ENCODE measurements at regions not wholly inside any gene's neighbourhood (a gene's known extent, or its start where the extent isn't known, plus 50 kb on each side); places are given as distances from the start of the nearest gene placed in this dataset.

- Histone ChIP-seq H3K36me3 (ENCODE audit: insufficient read depth, low read length) (no peaks in the 10 kb centered on the region), H3K9me3 (ENCODE audit: insufficient read depth, low read depth, low read length) (peaks cover 7% of the 10 kb centered on the region; the same call in 1 of the 2 replicates), H3K27me3 (ENCODE audit: insufficient read depth, low read length) (no peaks in the 10 kb centered on the region), H3K27ac (ENCODE audit: low read depth, low read length) (no peak overlapping the region), H3K4me1 (ENCODE audit: insufficient read depth, low read length) (no peaks in the 10 kb centered on the region), H3K9ac (ENCODE audit: low read depth, low read length) (no peak overlapping the region), H3K4me3 (ENCODE audit: low read length) (no peak overlapping the region)
- WGBS = 92% methylated on average over 8 of the region's 8 CpGs
These were observed 101.6 kb upstream of the PRR23E start for GRCh38 chr3:127091376-127091775.

- Histone ChIP-seq H3K36me3 (ENCODE audit: insufficient read depth, low read length) (no peaks in the 10 kb centered on the region), H3K27ac (ENCODE audit: low read depth, low read length) (no peak overlapping the region), H3K4me3 (ENCODE audit: low read length) (no peak overlapping the region), H3K9ac (ENCODE audit: low read depth, low read length) (no peak overlapping the region), H3K4me1 (ENCODE audit: insufficient read depth, low read length) (no peaks in the 10 kb centered on the region), H3K9me3 (ENCODE audit: insufficient read depth, low read depth, low read length) (peaks cover 7% of the 10 kb centered on the region; the same call in 1 of the 2 replicates), H3K27me3 (ENCODE audit: insufficient read depth, low read length) (no peaks in the 10 kb centered on the region)
- WGBS = 91% methylated on average over 4 of the region's 4 CpGs
These were observed 100.6 kb upstream of the PRR23E start for GRCh38 chr3:127092368-127092767.

GRCh38 chr3:127092776-127093175 is 100.2 kb upstream of the PRR23E start:
- Histone ChIP-seq H3K4me3 (ENCODE audit: low read length) (no peak overlapping the region), H3K9me3 (ENCODE audit: insufficient read depth, low read depth, low read length) (peaks cover 7% of the 10 kb centered on the region; the same call in 1 of the 2 replicates), H3K36me3 (ENCODE audit: insufficient read depth, low read length) (no peaks in the 10 kb centered on the region), H3K4me1 (ENCODE audit: insufficient read depth, low read length) (no peaks in the 10 kb centered on the region), H3K27me3 (ENCODE audit: insufficient read depth, low read length) (no peaks in the 10 kb centered on the region), H3K9ac (ENCODE audit: low read depth, low read length) (no peak overlapping the region), H3K27ac (ENCODE audit: low read depth, low read length) (no peak overlapping the region)
- WGBS = 80% methylated on average over 11 of the region's 11 CpGs

- no peaks in the 10 kb centered on the region for H3K4me1 ChIP-seq (ENCODE audit: insufficient read depth, low read length)
- no peak overlapping the region for H3K27ac ChIP-seq (ENCODE audit: low read depth, low read length)
- no peak overlapping the region for H3K9ac ChIP-seq (ENCODE audit: low read depth, low read length)
- no peaks in the 10 kb centered on the region for H3K36me3 ChIP-seq (ENCODE audit: insufficient read depth, low read length)
- no peaks in the 10 kb centered on the region for H3K27me3 ChIP-seq (ENCODE audit: insufficient read depth, low read length)
- H3K9me3 ChIP-seq (ENCODE audit: insufficient read depth, low read depth, low read length) = peaks cover 7% of the 10 kb centered on the region; the same call in 1 of the 2 replicates
- WGBS = 97% methylated on average over 9 of the region's 9 CpGs
- no peak overlapping the region for H3K4me3 ChIP-seq (ENCODE audit: low read length)
These were observed 99.6 kb upstream of the PRR23E start for GRCh38 chr3:127093312-127093711.

- no peaks in the 10 kb centered on the region for H3K4me1 ChIP-seq (ENCODE audit: insufficient read depth, low read length)
- H3K4me3 ChIP-seq (ENCODE audit: low read length) = no peak overlapping the region
- 97% methylated on average over 4 of the region's 4 CpGs for WGBS
- H3K9ac ChIP-seq (ENCODE audit: low read depth, low read length) = no peak overlapping the region
- H3K36me3 ChIP-seq (ENCODE audit: insufficient read depth, low read length) = no peaks in the 10 kb centered on the region
- no peak overlapping the region for H3K27ac ChIP-seq (ENCODE audit: low read depth, low read length)
- peaks cover 7% of the 10 kb centered on the region; the same call in 1 of the 2 replicates for H3K9me3 ChIP-seq (ENCODE audit: insufficient read depth, low read depth, low read length)
- H3K27me3 ChIP-seq (ENCODE audit: insufficient read depth, low read length) = no peaks in the 10 kb centered on the region
These were observed 97.2 kb upstream of the PRR23E start for GRCh38 chr3:127095774-127096173.

- H3K27me3 ChIP-seq (ENCODE audit: insufficient read depth, low read length) = no peaks in the 10 kb centered on the region
- no peak overlapping the region for H3K27ac ChIP-seq (ENCODE audit: low read depth, low read length)
- no peak overlapping the region for H3K9ac ChIP-seq (ENCODE audit: low read depth, low read length)
- peaks cover 7% of the 10 kb centered on the region; the same call in 1 of the 2 replicates for H3K9me3 ChIP-seq (ENCODE audit: insufficient read depth, low read depth, low read length)
- WGBS = 85% methylated on average over 11 of the region's 11 CpGs
- H3K36me3 ChIP-seq (ENCODE audit: insufficient read depth, low read length) = no peaks in the 10 kb centered on the region
- no peaks in the 10 kb centered on the region for H3K4me1 ChIP-seq (ENCODE audit: insufficient read depth, low read length)
- no peak overlapping the region for H3K4me3 ChIP-seq (ENCODE audit: low read length)
These were observed 96.5 kb upstream of the PRR23E start for GRCh38 chr3:127096256-127097071.

GRCh38 chr3:127097072-127097405 is 95.9 kb upstream of the PRR23E start:
- no peak overlapping the region for H3K9ac ChIP-seq (ENCODE audit: low read depth, low read length)

GRCh38 chr3:127097481-127097880 is 95.5 kb upstream of the PRR23E start:
- WGBS = 93% methylated on average over 3 of the region's 3 CpGs
- no peaks in the 10 kb centered on the region for H3K27me3 ChIP-seq (ENCODE audit: insufficient read depth, low read length)
- H3K36me3 ChIP-seq (ENCODE audit: insufficient read depth, low read length) = no peaks in the 10 kb centered on the region
- no peak overlapping the region for H3K27ac ChIP-seq (ENCODE audit: low read depth, low read length)
- H3K4me1 ChIP-seq (ENCODE audit: insufficient read depth, low read length) = no peaks in the 10 kb centered on the region
- H3K4me3 ChIP-seq (ENCODE audit: low read length) = no peak overlapping the region
- peaks cover 7% of the 10 kb centered on the region; the same call in 1 of the 2 replicates for H3K9me3 ChIP-seq (ENCODE audit: insufficient read depth, low read depth, low read length)
- no peak overlapping the region for H3K9ac ChIP-seq (ENCODE audit: low read depth, low read length)

More at GRCh38 chr3:127097072-127097405, 95.9 kb upstream of the PRR23E start:
- WGBS = 89% methylated on average over 4 of the region's 4 CpGs
- H3K27ac ChIP-seq (ENCODE audit: low read depth, low read length) = no peak overlapping the region
- peaks cover 7% of the 10 kb centered on the region; the same call in 1 of the 2 replicates for H3K9me3 ChIP-seq (ENCODE audit: insufficient read depth, low read depth, low read length)
- H3K4me3 ChIP-seq (ENCODE audit: low read length) = no peak overlapping the region
- H3K27me3 ChIP-seq (ENCODE audit: insufficient read depth, low read length) = no peaks in the 10 kb centered on the region
- H3K36me3 ChIP-seq (ENCODE audit: insufficient read depth, low read length) = no peaks in the 10 kb centered on the region
- no peaks in the 10 kb centered on the region for H3K4me1 ChIP-seq (ENCODE audit: insufficient read depth, low read length)

- Histone ChIP-seq H3K4me3 (ENCODE audit: low read length) (no peak overlapping the region), H3K36me3 (ENCODE audit: insufficient read depth, low read length) (no peaks in the 10 kb centered on the region), H3K27me3 (ENCODE audit: insufficient read depth, low read length) (no peaks in the 10 kb centered on the region), H3K27ac (ENCODE audit: low read depth, low read length) (no peak overlapping the region), H3K9ac (ENCODE audit: low read depth, low read length) (no peak overlapping the region), H3K4me1 (ENCODE audit: insufficient read depth, low read length) (0 out of 2 replicates have a peak, but pooled peaks cover 3% of the 10 kb centered on the region), H3K9me3 (ENCODE audit: insufficient read depth, low read depth, low read length) (peaks cover 5% of the 10 kb centered on the region; the same call in 1 of the 2 replicates)
- WGBS = 87% methylated on average over 3 of the region's 3 CpGs
These were observed 92.9 kb upstream of the PRR23E start for GRCh38 chr3:127099982-127100381.

GRCh38 chr3:127100459-127101410 is 92.2 kb upstream of the PRR23E start:
- Histone ChIP-seq H3K4me3 (ENCODE audit: low read length) (no peak overlapping the region), H3K9ac (ENCODE audit: low read depth, low read length) (no peak overlapping the region), H3K4me1 (ENCODE audit: insufficient read depth, low read length) (0 out of 2 replicates have a peak, but pooled peaks cover 3% of the 10 kb centered on the region), H3K27me3 (ENCODE audit: insufficient read depth, low read length) (no peaks in the 10 kb centered on the region), H3K9me3 (ENCODE audit: insufficient read depth, low read depth, low read length) (no peaks in the 10 kb centered on the region), H3K36me3 (ENCODE audit: insufficient read depth, low read length) (no peaks in the 10 kb centered on the region), H3K27ac (ENCODE audit: low read depth, low read length) (no peak overlapping the region)
- WGBS = 83% methylated on average over 18 of the region's 18 CpGs

Measured in HUES64 (cell line).